Lower leg skin (tissue), 3 donors: ENCODE measurements at regions not wholly inside any gene's neighbourhood (a gene's known extent, or its start where the extent isn't known, plus 50 kb on each side); places are given as distances from the start of the nearest gene placed in this dataset.

Experiments
- CTCF ChIP-seq, 3 donors: fragments of 450-650 bp; IDR thresholded peaks; one replicate each; pipeline ENCODE4 v1.5.1; 2016; ENCODE audit warnings: antibody characterized with exemption in 3 of 3, mild to moderate bottlenecking in 3 of 3, moderate library complexity in 2 of 3
- POLR2A ChIP-seq, 2 donors: fragments of 450-650 bp; IDR thresholded peaks; one replicate each; pipeline ENCODE4 v1.6.1; 2016 to 2017; ENCODE audit warnings: antibody characterized with exemption in 2 of 2, mild to moderate bottlenecking in 1 of 2, moderate library complexity in 1 of 2

- TF ChIP-seq CTCF (IDR thresholded peaks at IDR 0.05) (no peak), POLR2A (IDR thresholded peaks at IDR 0.05) (no peak)
Measured at GRCh38 chr1:50257940-50258685, 149.4 kb downstream of the ELAVL4 start.
